Osteocyte (in vitro differentiated cells): ENCODE measurements at regions not wholly inside any gene's neighbourhood (a gene's known extent, or its start where the extent isn't known, plus 50 kb on each side); places are given as distances from the start of the nearest gene placed in this dataset.
A peak's percentile ranks its signal among the peaks of the same experiment; 100 is the strongest.

Source experiments
- DNase-seq: peaks from one replicate; pipeline ENCODE4 v3.0.0; 2021; ENCODE audit warnings: mixed read lengths; ENCODE audit not compliant: unreplicated experiment; ENCODE audit errors: extremely low spot score
- H3K27ac Mint-ChIP-seq: one replicate; pipeline ENCODE4 v1.8.0; 2021; ENCODE audit warnings: mild to moderate bottlenecking, mixed read lengths; ENCODE audit not compliant: unreplicated experiment
- H3K27me3 Mint-ChIP-seq: one replicate; pipeline ENCODE4 v1.8.0; 2021; ENCODE audit warnings: mixed read lengths; ENCODE audit not compliant: unreplicated experiment
- H3K36me3 Mint-ChIP-seq: one replicate; pipeline ENCODE4 v1.8.0; 2021; ENCODE audit warnings: mixed read lengths; ENCODE audit not compliant: unreplicated experiment
- H3K4me1 Mint-ChIP-seq: one replicate; pipeline ENCODE4 v1.8.0; 2021; ENCODE audit warnings: mixed read lengths; ENCODE audit not compliant: unreplicated experiment
- H3K4me3 Mint-ChIP-seq: one replicate; pipeline ENCODE4 v1.8.0; 2021; ENCODE audit warnings: mild to moderate bottlenecking, moderate library complexity, mixed read lengths; ENCODE audit not compliant: unreplicated experiment
- H3K9me3 Mint-ChIP-seq: one replicate; pipeline ENCODE4 v1.8.0; 2021; ENCODE audit warnings: mixed read lengths; ENCODE audit not compliant: unreplicated experiment
- CTCF ChIP-seq: fragments of 200-600 bp; sonication (generic); IDR thresholded peaks from 2 replicates; pipeline ENCODE4 v1.5.0; 2021; ENCODE audit warnings: antibody characterized with exemption, mild to moderate bottlenecking, moderate library complexity

- no peak for TF ChIP-seq CTCF
Measured at GRCh38 chr12:114580306-114580705, 103.7 kb downstream of the TBX3 start.

GRCh38 chr12:114579389-114579788, 104.6 kb downstream of the TBX3 start:
- Mint-ChIP-seq H3K9me3 (peaks cover 6% of the 10 kb centered on the region), H3K36me3 (no peaks in the 10 kb centered on the region), H3K27ac (no peak overlapping the region), H3K4me3 (no peak overlapping the region), H3K27me3 (no peaks in the 10 kb centered on the region), H3K4me1 (no peaks in the 10 kb centered on the region)
- no peak for TF ChIP-seq CTCF
- DNase-seq, result no peak

More at GRCh38 chr12:114580306-114580705, 103.7 kb downstream of the TBX3 start:
- no peak for DNase-seq
- Mint-ChIP-seq H3K4me1 (no peaks in the 10 kb centered on the region), H3K9me3 (peaks cover 9% of the 10 kb centered on the region), H3K4me3 (no peak overlapping the region), H3K36me3 (no peaks in the 10 kb centered on the region), H3K27me3 (no peaks in the 10 kb centered on the region), H3K27ac (no peak overlapping the region)

GRCh38 chr12:114562654-114563053, 121.3 kb downstream of the TBX3 start:
- Mint-ChIP-seq H3K4me3 (no peak overlapping the region), H3K36me3 (no peaks in the 10 kb centered on the region), H3K4me1 (no peaks in the 10 kb centered on the region), H3K27me3 (no peaks in the 10 kb centered on the region), H3K9me3 (no peaks in the 10 kb centered on the region), H3K27ac (no peak overlapping the region)
- no peak for DNase-seq
- TF ChIP-seq CTCF, result no peak

- no peaks in the 10 kb centered on the region for H3K4me1 Mint-ChIP-seq
- peak; percentile 21 for DNase-seq
- H3K27ac Mint-ChIP-seq, result no peak overlapping the region
- H3K36me3 Mint-ChIP-seq, result no peaks in the 10 kb centered on the region
- no peak for TF ChIP-seq CTCF
- H3K9me3 Mint-ChIP-seq, result peaks cover 5% of the 10 kb centered on the region
- no peak overlapping the region for H3K4me3 Mint-ChIP-seq
- no peaks in the 10 kb centered on the region for H3K27me3 Mint-ChIP-seq
Measured at GRCh38 chr12:114555451-114555850, 128.5 kb downstream of the TBX3 start.

GRCh38 chr12:114547636-114548035, 136.3 kb downstream of the TBX3 start:
- H3K4me1 Mint-ChIP-seq, result no peaks in the 10 kb centered on the region
- no peak for DNase-seq
- H3K9me3 Mint-ChIP-seq, result peaks cover 3% of the 10 kb centered on the region
- TF ChIP-seq CTCF, result no peak
- H3K36me3 Mint-ChIP-seq, result no peaks in the 10 kb centered on the region
- H3K27ac Mint-ChIP-seq, result no peak overlapping the region
- H3K4me3 Mint-ChIP-seq, result no peak overlapping the region
- no peaks in the 10 kb centered on the region for H3K27me3 Mint-ChIP-seq
